Ovary (tissue), 7 donors: ENCODE measurements at regions not wholly inside any gene's neighbourhood (a gene's known extent, or its start where the extent isn't known, plus 50 kb on each side); places are given as distances from the start of the nearest gene placed in this dataset.

Source experiments
- DNase-seq, 5 donors: peaks; one replicate each; pipeline ENCODE4 v3.0.0-alpha.2; 2019 to 2020
- H3K27ac ChIP-seq, 2 donors: fragments of 200-600 bp; one replicate each; pipeline versions ENCODE4 v1.5.1 to v1.8.0; 2019 to 2022
- H3K27me3 ChIP-seq: fragments of 200-600 bp; one replicate; pipeline ENCODE4 v1.8.0; 2022
- H3K36me3 ChIP-seq: fragments of 200-600 bp; sonication (generic); one replicate; pipeline ENCODE4 v1.5.1; 2019
- H3K4me1 ChIP-seq: one replicate; pipeline ENCODE4 v1.8.1; 2013; ENCODE audit warnings: mild to moderate bottlenecking, moderate library complexity; ENCODE audit not compliant: insufficient read depth
- H3K4me3 ChIP-seq: fragments of 200-600 bp; sonication (generic); one replicate; pipeline ENCODE4 v1.5.1; 2017
- H3K9me3 ChIP-seq, 2 donors: fragments of 200-600 bp in 1 of 2; sonication (generic) in 1 of 2; one replicate each; pipeline versions ENCODE4 v1.5.1 to v1.8.1; 2013 to 2019; ENCODE audit warnings: mild to moderate bottlenecking in 1 of 2, moderate library complexity in 1 of 2
- EP300 ChIP-seq: sonication (generic); formaldehyde crosslinking; IDR thresholded peaks from one replicate; pipeline ENCODE4 v1.6.1; 2017; ENCODE audit warnings: antibody characterized with exemption
- POLR2A ChIP-seq: fragments of 450-650 bp; IDR thresholded peaks from one replicate; pipeline ENCODE4 v1.6.1; 2017; ENCODE audit warnings: antibody characterized with exemption, mild to moderate bottlenecking, moderate library complexity
- WGBS, 3 donors: extraction: QIAGEN DNeasy Blood & Tissue Kit in 1 of 3; methylation state at CpG; one replicate each; pipeline versions ENCODE4 v1.1.5 to v1.1.7; 2013 to 2017; 5-methylcytosine and 5-hydroxymethylcytosine counted together
- intact Hi-C, 4 donors: fragments of 100-400 bp; cut with DNase I; formaldehyde crosslinking; loops; one replicate each; pipeline versions ENCODE4 v1.11.0 to v1.15.1; 2022 to 2023
- TF ChIP-seq, protein P1 (sequence below), 3 donors: fragments of 450-650 bp in 2 of 3; fragments of 200-600 bp in 1 of 3; IDR thresholded peaks; one replicate each; pipeline versions ENCODE4 v1.5.1 to v1.8.0; 2016 to 2022; ENCODE audit warnings: antibody characterized with exemption in 3 of 3, mild to moderate bottlenecking in 1 of 3
- donor health status: DM: no; HTN: no; CAD: no; lungs with moderate emphysema.
- donor health status: DM: no; HTN: no; CAD: no.
- donor health status: Bipolar disorder and iron deficiency.
- donor health status: DM: no; HTN: no; CAD: no.
- donor health status: DM: yes; HTN: yes; CAD: no.

DNA sequence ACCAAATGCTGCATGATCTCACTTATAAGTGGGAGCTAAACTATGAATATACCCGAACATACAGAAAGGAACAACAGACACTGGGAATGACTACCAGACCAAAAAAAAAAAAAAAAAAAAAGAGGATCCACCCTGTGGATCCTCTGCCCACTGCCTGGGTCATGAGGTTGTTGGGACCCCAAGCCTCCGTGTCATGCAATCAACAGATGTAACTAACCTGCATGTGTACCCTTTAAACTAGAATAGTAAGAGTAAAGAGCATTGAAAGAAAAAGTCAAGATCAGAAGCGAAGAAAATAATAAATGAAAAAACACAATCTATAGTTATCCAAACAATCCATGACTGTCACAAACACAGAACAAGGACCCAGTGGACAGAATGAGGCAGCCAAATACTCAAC, 109.5 kb upstream of the TOP3B start:
- intact Hi-C loops, result no loop called here
- no peaks in the 10 kb centered on the region for H3K4me1 ChIP-seq
- H3K9me3 ChIP-seq, result no peaks in the 10 kb centered on the region
- no peak overlapping the region for H3K4me3 ChIP-seq
- no peak overlapping the region for H3K27ac ChIP-seq
- no peaks in the 10 kb centered on the region for H3K27me3 ChIP-seq
- no peaks in the 10 kb centered on the region for H3K36me3 ChIP-seq
- 77 to 85% (median 78%) methylated on average over 3 of the region's 3 CpGs for WGBS, 3 donors
- no peak for DNase-seq
- no peak for TF ChIP-seq POLR2A
- TF ChIP-seq EP300, result no peak
- TF ChIP-seq, protein P1, sequence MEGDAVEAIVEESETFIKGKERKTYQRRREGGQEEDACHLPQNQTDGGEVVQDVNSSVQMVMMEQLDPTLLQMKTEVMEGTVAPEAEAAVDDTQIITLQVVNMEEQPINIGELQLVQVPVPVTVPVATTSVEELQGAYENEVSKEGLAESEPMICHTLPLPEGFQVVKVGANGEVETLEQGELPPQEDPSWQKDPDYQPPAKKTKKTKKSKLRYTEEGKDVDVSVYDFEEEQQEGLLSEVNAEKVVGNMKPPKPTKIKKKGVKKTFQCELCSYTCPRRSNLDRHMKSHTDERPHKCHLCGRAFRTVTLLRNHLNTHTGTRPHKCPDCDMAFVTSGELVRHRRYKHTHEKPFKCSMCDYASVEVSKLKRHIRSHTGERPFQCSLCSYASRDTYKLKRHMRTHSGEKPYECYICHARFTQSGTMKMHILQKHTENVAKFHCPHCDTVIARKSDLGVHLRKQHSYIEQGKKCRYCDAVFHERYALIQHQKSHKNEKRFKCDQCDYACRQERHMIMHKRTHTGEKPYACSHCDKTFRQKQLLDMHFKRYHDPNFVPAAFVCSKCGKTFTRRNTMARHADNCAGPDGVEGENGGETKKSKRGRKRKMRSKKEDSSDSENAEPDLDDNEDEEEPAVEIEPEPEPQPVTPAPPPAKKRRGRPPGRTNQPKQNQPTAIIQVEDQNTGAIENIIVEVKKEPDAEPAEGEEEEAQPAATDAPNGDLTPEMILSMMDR (IDR thresholded peaks at IDR 0.05), result no peak

- 81 to 83% (median 82%) methylated on average over 6 of the region's 6 CpGs for WGBS, 3 donors
- intact Hi-C loops, result no loop called here
- Histone ChIP-seq H3K9me3 (no peaks in the 10 kb centered on the region), H3K36me3 (no peaks in the 10 kb centered on the region), H3K27ac (no peak overlapping the region), H3K4me3 (no peak overlapping the region), H3K4me1 (no peaks in the 10 kb centered on the region), H3K27me3 (no peaks in the 10 kb centered on the region)
- DNase-seq, result no peak
- TF ChIP-seq EP300 (no peak), POLR2A (no peak)
- TF ChIP-seq, protein P1 (IDR thresholded peaks at IDR 0.05), result no peak
These were observed 108.9 kb upstream of the TOP3B start for GRCh38 chr22:22091400-22091878.

DNA sequence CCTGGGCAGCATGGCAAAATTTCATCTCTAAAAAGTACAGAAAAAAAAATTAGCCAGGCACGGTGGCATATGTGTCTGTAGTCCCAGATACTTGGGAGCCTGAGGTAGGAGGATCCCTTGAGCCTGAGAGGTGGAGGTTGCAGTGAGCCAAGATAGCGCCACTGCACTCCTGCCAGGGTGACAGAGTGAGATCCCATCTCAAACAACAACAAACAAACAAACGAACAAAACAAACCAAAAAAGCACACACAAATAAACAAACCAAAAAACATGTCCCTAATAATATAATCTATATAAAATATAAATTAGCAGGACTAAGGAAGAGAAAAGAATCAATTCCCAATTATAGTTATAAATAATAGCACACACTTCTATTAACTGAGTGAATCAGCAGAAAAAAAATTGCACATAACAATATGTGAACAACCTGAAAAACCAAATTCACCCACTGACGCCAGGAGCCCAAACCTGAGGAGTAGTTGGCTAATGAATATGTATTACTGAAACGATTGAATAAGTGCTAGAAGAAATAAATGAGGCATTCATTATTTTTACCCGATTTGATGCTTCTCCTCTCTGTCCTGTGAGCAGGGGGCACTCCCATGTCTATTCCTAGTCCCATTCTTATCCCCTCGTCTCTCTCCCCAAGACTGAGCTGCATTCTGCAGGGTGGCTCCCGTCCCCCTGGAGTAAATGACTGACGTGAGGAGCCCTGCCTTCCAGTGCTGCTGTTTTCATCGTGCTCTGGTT, 108.2 kb upstream of the TOP3B start:
- H3K4me1 ChIP-seq, result no peaks in the 10 kb centered on the region
- TF ChIP-seq EP300, result no peak
- TF ChIP-seq, protein P1 (IDR thresholded peaks at IDR 0.05), result no peak
- no peak for TF ChIP-seq POLR2A
- H3K27ac ChIP-seq, result no peak overlapping the region
- no peak for DNase-seq
- intact Hi-C loops, result no loop called here
- H3K27me3 ChIP-seq, result no peaks in the 10 kb centered on the region
- 47 to 57% (median 52%) methylated on average over 10 of the region's 10 CpGs for WGBS, 3 donors
- H3K36me3 ChIP-seq, result no peaks in the 10 kb centered on the region
- H3K9me3 ChIP-seq, result no peaks in the 10 kb centered on the region
- H3K4me3 ChIP-seq, result no peak overlapping the region

DNA sequence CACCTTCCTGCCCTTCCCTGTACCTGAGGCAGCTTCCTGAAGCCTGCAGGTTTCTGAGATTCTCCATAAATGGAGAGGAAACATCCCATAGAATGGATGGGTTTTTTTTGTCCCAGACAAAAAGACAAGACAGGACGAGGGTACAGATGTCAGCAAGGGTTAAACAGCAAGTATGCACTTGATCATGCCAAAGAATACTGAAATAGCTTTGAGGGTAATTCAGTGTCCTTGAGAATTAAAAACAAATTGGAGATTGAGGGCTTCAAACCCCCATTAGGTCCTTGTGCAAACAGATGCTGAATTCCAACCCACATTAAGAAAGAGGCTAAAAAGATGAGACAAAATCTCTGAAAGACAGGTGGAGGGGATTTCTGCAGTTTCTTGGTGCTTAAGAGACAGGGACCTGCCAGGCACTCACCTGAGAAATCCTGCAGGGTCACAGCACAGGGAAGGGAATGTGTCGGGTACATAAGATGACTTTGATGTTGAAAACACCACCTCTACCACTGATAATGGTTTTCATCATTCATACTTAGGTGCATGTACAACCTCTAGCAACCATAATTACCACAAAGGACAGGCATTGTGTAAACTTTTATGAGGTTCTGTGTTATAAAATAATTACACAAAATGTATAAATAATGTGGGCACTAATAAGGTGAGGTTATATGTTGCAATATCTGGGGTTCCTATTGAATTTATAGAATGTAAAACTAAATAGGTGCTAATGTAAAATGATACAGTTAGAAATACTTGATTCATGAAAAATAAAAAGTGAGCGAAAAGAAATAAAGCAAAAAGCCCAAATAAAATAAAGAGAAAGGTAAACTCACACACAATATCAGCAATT, 107.1 kb upstream of the TOP3B start:
- Histone ChIP-seq H3K9me3 (no peaks in the 10 kb centered on the region), H3K27me3 (no peaks in the 10 kb centered on the region), H3K4me1 (no peaks in the 10 kb centered on the region), H3K4me3 (no peak overlapping the region), H3K27ac (no peak overlapping the region), H3K36me3 (no peaks in the 10 kb centered on the region)
- TF ChIP-seq EP300, result no peak
- TF ChIP-seq, protein P1 (IDR thresholded peaks at IDR 0.05), result no peak
- TF ChIP-seq POLR2A, result no peak
- WGBS, 3 donors, result 36 to 46% (median 38%) methylated on average over 3 of the region's 3 CpGs
- intact Hi-C loops, result no loop called here
- DNase-seq, result no peak
